H9 (cell line): ENCODE measurements at regions not wholly inside any gene's neighbourhood (a gene's known extent, or its start where the extent isn't known, plus 50 kb on each side); places are given as distances from the start of the nearest gene placed in this dataset.

Experiments
- DNase-seq: peaks from one replicate; pipeline ENCODE4 v3.0.0-alpha.2; 2017
- H2AFZ ChIP-seq: one replicate; pipeline ENCODE4 v1.6.1; 2013; ENCODE audit warnings: mild to moderate bottlenecking, low read length, control low read depth, moderate library complexity
- H2AK5ac ChIP-seq: 2 replicates; pipeline ENCODE4 v1.6.1; 2013; ENCODE audit warnings: low read length, control low read depth, mixed read lengths; ENCODE audit not compliant: insufficient read length
- H2BK120ac ChIP-seq: one replicate; pipeline ENCODE4 v1.6.1; 2013; ENCODE audit warnings: low read depth, mild to moderate bottlenecking, low read length, control low read depth, inconsistent platforms; ENCODE audit not compliant: poor library complexity, severe bottlenecking
- H2BK12ac ChIP-seq: 2 replicates; pipeline ENCODE4 v1.6.1; 2013; ENCODE audit warnings: low read length, control low read depth, mixed read lengths, low read depth; ENCODE audit not compliant: insufficient read length
- H2BK15ac ChIP-seq: 2 replicates; pipeline ENCODE4 v1.6.1; 2013; ENCODE audit warnings: low read depth, low read length, control low read depth
- H2BK20ac ChIP-seq: one replicate; pipeline ENCODE4 v1.6.1; 2013; ENCODE audit warnings: low read depth, mild to moderate bottlenecking, low read length, control low read depth, inconsistent platforms; ENCODE audit not compliant: poor library complexity, severe bottlenecking
- H2BK5ac ChIP-seq: 2 replicates; pipeline ENCODE4 v1.6.1; 2013; ENCODE audit warnings: low read length, control low read depth, mixed read lengths; ENCODE audit not compliant: insufficient read length
- H3K14ac ChIP-seq: 2 replicates; pipeline ENCODE4 v1.6.1; 2013; ENCODE audit warnings: low read length, control low read depth; ENCODE audit not compliant: insufficient read depth
- H3K18ac ChIP-seq: 2 replicates; pipeline ENCODE4 v1.6.1; 2013; ENCODE audit warnings: low read depth, mild to moderate bottlenecking, mixed read lengths, low read length, control low read depth; ENCODE audit not compliant: insufficient read length
- H3K23ac ChIP-seq: 2 replicates; pipeline ENCODE4 v1.6.1; 2013; ENCODE audit warnings: low read length, control low read depth, mixed read lengths, low read depth; ENCODE audit not compliant: insufficient read length
- H3K23me2 ChIP-seq: 2 replicates; pipeline ENCODE4 v1.6.1; 2013; ENCODE audit warnings: low read depth, mild to moderate bottlenecking, mixed read lengths, low read length, control low read depth; ENCODE audit not compliant: insufficient read length, poor library complexity, severe bottlenecking
- H3K27ac ChIP-seq: 2 replicates; pipeline ENCODE4 v1.5.1; 2013; ENCODE audit warnings: low read length, control low read depth, mixed read lengths, low read depth; ENCODE audit not compliant: insufficient read length
- H3K27me3 ChIP-seq: 2 replicates; pipeline ENCODE4 v1.6.1; 2013; ENCODE audit warnings: low read length, control low read depth, inconsistent platforms; ENCODE audit not compliant: insufficient read depth
- H3K4ac ChIP-seq: 2 replicates; pipeline ENCODE4 v1.6.1; 2013; ENCODE audit warnings: low read depth, mild to moderate bottlenecking, control low read depth, inconsistent platforms, low read length, moderate library complexity
- H3K4me1 ChIP-seq: 2 replicates; pipeline ENCODE4 v1.6.1; 2013; ENCODE audit warnings: low read length, control low read depth, inconsistent platforms; ENCODE audit not compliant: insufficient read depth
- H3K4me2 ChIP-seq: 2 replicates; pipeline ENCODE4 v1.6.1; 2013; ENCODE audit warnings: low read length, control low read depth, mixed read lengths; ENCODE audit not compliant: insufficient read length, insufficient read depth
- H3K56ac ChIP-seq: 2 replicates; pipeline ENCODE4 v1.6.1; 2013; ENCODE audit warnings: low read depth, mild to moderate bottlenecking, mixed read lengths, low read length, control low read depth; ENCODE audit not compliant: insufficient read length
- H3K79me1 ChIP-seq: 2 replicates; pipeline ENCODE4 v1.6.1; 2013; ENCODE audit warnings: low read depth, mild to moderate bottlenecking, moderate library complexity, low read length, control low read depth, inconsistent platforms; ENCODE audit not compliant: insufficient read depth, poor library complexity, severe bottlenecking
- H3K79me2 ChIP-seq: 2 replicates; pipeline ENCODE4 v1.6.1; 2013; ENCODE audit warnings: low read length, control low read depth, inconsistent platforms; ENCODE audit not compliant: insufficient read depth
- H3K9ac ChIP-seq: 2 replicates; pipeline ENCODE4 v1.6.1; 2013; ENCODE audit warnings: low read length, control low read depth, mixed read lengths; ENCODE audit not compliant: insufficient read length; ENCODE audit errors: extremely low read depth
- H3K9me3 ChIP-seq: one replicate; pipeline ENCODE4 v1.6.1; 2013; ENCODE audit warnings: low read depth, low read length, inconsistent platforms; ENCODE audit not compliant: control insufficient read depth
- H3T11ph ChIP-seq: one replicate; pipeline ENCODE4 v1.6.1; 2013; ENCODE audit warnings: mild to moderate bottlenecking, low read length, control low read depth, inconsistent platforms
- H4K20me1 ChIP-seq: one replicate; pipeline ENCODE4 v1.6.1; 2013; ENCODE audit not compliant: control insufficient read depth, insufficient read length, insufficient read depth
- H4K5ac ChIP-seq: 2 replicates; pipeline ENCODE4 v1.6.1; 2013; ENCODE audit warnings: low read depth, mild to moderate bottlenecking, mixed read lengths, low read length, control low read depth; ENCODE audit not compliant: insufficient read length
- H4K8ac ChIP-seq: replicated peaks from 2 replicates; pipeline ENCODE4 v1.6.1; 2013; ENCODE audit warnings: low read length, control low read depth, mixed read lengths, low read depth; ENCODE audit not compliant: insufficient read length
- H4K91ac ChIP-seq: 2 replicates; pipeline ENCODE4 v1.6.1; 2013; ENCODE audit warnings: low read depth, mild to moderate bottlenecking, moderate library complexity, mixed read lengths, low read length, control low read depth; ENCODE audit not compliant: insufficient read length
- H3K27ac Mint-ChIP-seq, 3 experiments: 2 replicates in 2 of 3; 3 replicates in 1 of 3; pipeline ENCODE4 v1.8.0; 2020 to 2021; ENCODE audit warnings: mixed read lengths in 3 of 3, mild to moderate bottlenecking in 1 of 3, moderate library complexity in 1 of 3
- H3K27me3 Mint-ChIP-seq: 2 replicates; pipeline ENCODE4 v1.8.0; 2021; ENCODE audit warnings: low read depth, mild to moderate bottlenecking, moderate library complexity, mixed read lengths
- H3K36me3 Mint-ChIP-seq, 3 experiments: 2 replicates in 2 of 3; 3 replicates in 1 of 3; pipeline ENCODE4 v1.8.0; 2020 to 2021; ENCODE audit warnings: low read depth in 3 of 3, mixed read lengths in 3 of 3; ENCODE audit not compliant: insufficient read depth in 1 of 3
- H3K4me1 Mint-ChIP-seq, 2 experiments: 2 replicates each; pipeline ENCODE4 v1.8.0; 2020; ENCODE audit warnings: mixed read lengths in 2 of 2
- H3K4me3 Mint-ChIP-seq, 2 experiments: 2 replicates in 1 of 2; 3 replicates in 1 of 2; pipeline ENCODE4 v1.8.0; 2020 to 2021; ENCODE audit warnings: mild to moderate bottlenecking in 2 of 2, mixed read lengths in 2 of 2, moderate library complexity in 1 of 2
- H3K9me3 Mint-ChIP-seq, 2 experiments: 2 replicates in 1 of 2; 3 replicates in 1 of 2; pipeline ENCODE4 v1.8.0; 2020; ENCODE audit warnings: mild to moderate bottlenecking in 2 of 2, mixed read lengths in 2 of 2, moderate library complexity in 1 of 2
- WGBS: extraction: QIAGEN DNeasy Blood & Tissue Kit; methylation state at CpG from one replicate; pipeline ENCODE4 v1.1.7; 2013; ENCODE audit warnings: missing lambda C conversion rate, low lambda C conversion rate, mixed read lengths; ENCODE audit not compliant: insufficient read length; ENCODE audit errors: extremely low coverage; 5-methylcytosine and 5-hydroxymethylcytosine counted together
- TF ChIP-seq, protein P1 (sequence below): fragments of 200-600 bp; sonication (generic); conservative IDR thresholded peaks from 3 replicates; pipeline ENCODE4 v1.8.0; 2021; ENCODE audit warnings: antibody characterized with exemption, mild to moderate bottlenecking

DNA sequence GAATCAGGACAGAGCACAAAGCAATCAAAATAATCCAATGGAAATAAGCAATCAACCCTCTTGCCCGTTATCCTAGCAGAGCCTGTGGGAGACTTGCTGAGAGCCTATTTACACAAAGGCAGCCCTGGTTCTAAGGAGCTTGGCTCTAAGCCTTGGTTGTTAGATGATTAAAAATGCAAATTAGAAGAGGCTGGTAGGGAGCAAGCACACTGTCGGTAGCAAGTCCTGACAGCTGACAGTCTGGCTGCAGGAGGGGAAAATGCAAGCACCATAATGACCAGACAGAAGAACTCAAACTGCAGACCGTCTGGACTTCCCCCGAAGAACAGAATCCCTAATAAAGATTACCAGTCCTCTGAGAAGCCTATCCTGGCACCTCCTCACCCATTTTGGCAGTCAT lies 131.8 kb upstream of the CTTNBP2 start:
- no peak for DNase-seq

More for the DNA sequence above, 131.8 kb upstream of the CTTNBP2 start:
- H3K4ac ChIP-seq, result no peak overlapping the region
- H3K18ac ChIP-seq, result no peak overlapping the region
- H3K14ac ChIP-seq, result no peak overlapping the region
- H3T11ph ChIP-seq, result no peak overlapping the region
- H3K9me3 ChIP-seq, result no peaks in the 10 kb centered on the region
- H3K27me3 ChIP-seq, result no peaks in the 10 kb centered on the region
- no peak overlapping the region for H2AFZ ChIP-seq
- H3K27ac ChIP-seq, result no peak overlapping the region
- H4K8ac ChIP-seq, result no peak overlapping the region
- no peak overlapping the region for H4K91ac ChIP-seq
- no peak overlapping the region for H2BK5ac ChIP-seq
- no peaks in the 10 kb centered on the region for H4K20me1 ChIP-seq
- no peak overlapping the region for H2AK5ac ChIP-seq
- Mint-ChIP-seq H3K27ac (no peak overlapping the region), H3K36me3 (0 out of 7 replicates have a peak, but pooled peaks cover 0 to 3% (median 0%) of the 10 kb centered on the region in 3 experiments), H3K9me3 (no peaks in the 10 kb centered on the region), H3K27me3 (no peaks in the 10 kb centered on the region), H3K4me1 (peaks cover 10 to 20% of the 10 kb centered on the region in 2 experiments), H3K4me3 (no peak overlapping the region)
- 0 out of 2 replicates have a peak, but pooled peaks cover 2% of the 10 kb centered on the region for H3K4me1 ChIP-seq
- no CpG with 5 or more reads among the region's 4 CpGs for WGBS
- H2BK15ac ChIP-seq, result no peak overlapping the region
- H3K23ac ChIP-seq, result no peak overlapping the region
- no peak overlapping the region for H4K5ac ChIP-seq
- H2BK20ac ChIP-seq, result no peak overlapping the region
- no peaks in the 10 kb centered on the region for H3K79me1 ChIP-seq
- no peak overlapping the region for H3K4me2 ChIP-seq
- H3K23me2 ChIP-seq, result no peaks in the 10 kb centered on the region
- H2BK120ac ChIP-seq, result no peak overlapping the region
- H3K79me2 ChIP-seq, result no peaks in the 10 kb centered on the region
- TF ChIP-seq, protein P1, sequence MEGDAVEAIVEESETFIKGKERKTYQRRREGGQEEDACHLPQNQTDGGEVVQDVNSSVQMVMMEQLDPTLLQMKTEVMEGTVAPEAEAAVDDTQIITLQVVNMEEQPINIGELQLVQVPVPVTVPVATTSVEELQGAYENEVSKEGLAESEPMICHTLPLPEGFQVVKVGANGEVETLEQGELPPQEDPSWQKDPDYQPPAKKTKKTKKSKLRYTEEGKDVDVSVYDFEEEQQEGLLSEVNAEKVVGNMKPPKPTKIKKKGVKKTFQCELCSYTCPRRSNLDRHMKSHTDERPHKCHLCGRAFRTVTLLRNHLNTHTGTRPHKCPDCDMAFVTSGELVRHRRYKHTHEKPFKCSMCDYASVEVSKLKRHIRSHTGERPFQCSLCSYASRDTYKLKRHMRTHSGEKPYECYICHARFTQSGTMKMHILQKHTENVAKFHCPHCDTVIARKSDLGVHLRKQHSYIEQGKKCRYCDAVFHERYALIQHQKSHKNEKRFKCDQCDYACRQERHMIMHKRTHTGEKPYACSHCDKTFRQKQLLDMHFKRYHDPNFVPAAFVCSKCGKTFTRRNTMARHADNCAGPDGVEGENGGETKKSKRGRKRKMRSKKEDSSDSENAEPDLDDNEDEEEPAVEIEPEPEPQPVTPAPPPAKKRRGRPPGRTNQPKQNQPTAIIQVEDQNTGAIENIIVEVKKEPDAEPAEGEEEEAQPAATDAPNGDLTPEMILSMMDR, result no peak
- no peak overlapping the region for H2BK12ac ChIP-seq
- no peak overlapping the region for H3K9ac ChIP-seq
- no peak overlapping the region for H3K56ac ChIP-seq
